HG03342 (cell line): ENCODE measurements at regions not wholly inside any gene's neighbourhood (a gene's known extent, or its start where the extent isn't known, plus 50 kb on each side); places are given as distances from the start of the nearest gene placed in this dataset.

Experiments
- ATAC-seq: cut with Tn5 transposase; IDR thresholded peaks from one replicate; pipeline ENCODE4 v1.9.1; 2021; ENCODE audit warnings: mild to moderate bottlenecking, moderate library complexity; ENCODE audit not compliant: unreplicated experiment

GRCh38 chr15:38646716-38647115 lies 82.1 kb upstream of the RASGRP1 start:
- no peak for ATAC-seq

- ATAC-seq: no peak
Observed at GRCh38 chr15:38647683-38648082, 83.1 kb upstream of the RASGRP1 start.

GRCh38 chr15:38648121-38648843 lies 83.7 kb upstream of the RASGRP1 start:
- ATAC-seq: no peak

- no peak for ATAC-seq
Observed at GRCh38 chr15:38650384-38650783, 85.8 kb upstream of the RASGRP1 start.

- ATAC-seq: no peak
Observed at GRCh38 chr15:38650936-38651327, 86.3 kb upstream of the RASGRP1 start.

GRCh38 chr15:38651328-38652038 lies 86.9 kb upstream of the RASGRP1 start:
- ATAC-seq: no peak

- no peak for ATAC-seq
Observed at GRCh38 chr15:38652183-38652794, 87.7 kb upstream of the RASGRP1 start.

- ATAC-seq: no peak
Observed at GRCh38 chr15:38652998-38653397, 88.4 kb upstream of the RASGRP1 start.

- ATAC-seq: no peak
Observed at GRCh38 chr15:38658431-38658830, 93.8 kb upstream of the RASGRP1 start.

GRCh38 chr15:38660738-38661137 lies 96.1 kb upstream of the RASGRP1 start:
- no peak for ATAC-seq

- ATAC-seq: no peak
Observed at GRCh38 chr15:38662033-38662802, 97.6 kb upstream of the RASGRP1 start.

- no peak for ATAC-seq
Observed at GRCh38 chr15:38662805-38663204, 98.2 kb upstream of the RASGRP1 start.

GRCh38 chr15:38665586-38666305 lies 101.1 kb upstream of the RASGRP1 start:
- no peak for ATAC-seq

- ATAC-seq: no peak
Observed at GRCh38 chr15:38666865-38667510, 102.4 kb upstream of the RASGRP1 start.

- no peak for ATAC-seq
Observed at GRCh38 chr15:38667890-38668850, 103.6 kb upstream of the RASGRP1 start.

- no peak for ATAC-seq
Observed at GRCh38 chr15:38668898-38669391, 104.3 kb upstream of the RASGRP1 start.

- ATAC-seq: peak; percentile 41
Observed at GRCh38 chr15:38670128-38671005, 105.8 kb upstream of the RASGRP1 start.

GRCh38 chr15:38671006-38671387 lies 106.4 kb upstream of the RASGRP1 start:
- no peak for ATAC-seq
